RKO (cell line): ENCODE measurements at regions not wholly inside any gene's neighbourhood (a gene's known extent, or its start where the extent isn't known, plus 50 kb on each side); places are given as distances from the start of the nearest gene placed in this dataset.

Source experiments
- DNase-seq: peaks from one replicate; pipeline ENCODE4 v3.0.0-alpha.2; 2016; ENCODE audit warnings: low spot score

DNA sequence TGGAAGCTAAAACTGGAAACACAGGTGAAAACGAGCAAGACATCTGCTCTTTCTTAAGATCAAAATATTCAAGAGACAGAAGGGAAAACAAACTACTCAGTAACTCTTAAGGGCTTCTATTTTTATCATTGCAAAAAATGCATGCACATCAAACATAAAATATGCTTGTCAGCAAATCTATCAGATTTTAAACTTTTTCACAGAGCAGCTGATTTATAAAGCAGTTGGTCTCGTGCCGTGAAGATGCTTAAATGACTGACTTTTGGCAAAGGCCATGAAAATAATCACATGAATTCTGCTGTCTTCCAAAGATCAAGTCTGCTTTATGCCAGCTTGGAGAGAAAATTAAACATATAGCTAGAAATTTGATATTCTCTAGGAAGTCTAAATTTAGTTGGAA lies 482.1 kb upstream of the HS3ST1 start:
- DNase-seq = no peak

DNA sequence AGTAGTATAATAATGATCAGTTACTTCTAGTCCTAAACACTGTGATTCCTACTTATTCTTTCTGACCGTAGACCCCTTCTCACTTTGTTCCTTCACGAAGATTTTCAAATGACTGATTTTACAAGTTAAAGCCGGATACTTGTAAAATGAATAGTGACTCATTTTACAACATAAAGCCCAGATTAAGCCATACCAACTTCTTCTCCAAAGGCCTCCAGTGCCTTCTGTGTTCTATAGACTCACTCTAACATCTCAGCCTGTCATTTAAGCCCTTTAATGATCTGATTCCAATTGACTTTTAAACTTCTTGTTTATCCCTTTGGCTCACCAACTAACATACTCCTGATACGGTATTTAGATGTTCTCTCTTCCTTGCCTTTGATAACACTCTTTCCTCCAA lies 480.0 kb upstream of the HS3ST1 start:
- no peak for DNase-seq

DNA sequence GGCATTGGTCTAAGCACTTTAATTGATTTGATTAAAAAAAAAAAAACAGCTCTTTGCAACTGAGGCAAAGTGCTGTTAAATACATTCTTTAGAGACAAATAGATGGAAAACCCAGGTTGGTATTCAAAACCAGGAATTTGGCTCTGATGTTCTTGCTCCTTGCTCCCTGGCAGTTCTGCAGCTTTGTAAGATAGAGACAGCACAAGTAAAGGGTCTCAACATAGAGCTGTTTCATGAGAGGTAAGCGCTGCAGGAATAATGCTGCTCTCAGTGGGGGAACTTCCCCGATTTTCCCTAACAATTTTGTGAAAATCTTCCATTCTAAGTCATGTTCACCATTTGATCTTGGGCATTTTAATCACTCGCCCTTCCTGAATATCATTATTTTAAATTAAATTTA lies 479.5 kb upstream of the HS3ST1 start:
- no peak for DNase-seq

DNA sequence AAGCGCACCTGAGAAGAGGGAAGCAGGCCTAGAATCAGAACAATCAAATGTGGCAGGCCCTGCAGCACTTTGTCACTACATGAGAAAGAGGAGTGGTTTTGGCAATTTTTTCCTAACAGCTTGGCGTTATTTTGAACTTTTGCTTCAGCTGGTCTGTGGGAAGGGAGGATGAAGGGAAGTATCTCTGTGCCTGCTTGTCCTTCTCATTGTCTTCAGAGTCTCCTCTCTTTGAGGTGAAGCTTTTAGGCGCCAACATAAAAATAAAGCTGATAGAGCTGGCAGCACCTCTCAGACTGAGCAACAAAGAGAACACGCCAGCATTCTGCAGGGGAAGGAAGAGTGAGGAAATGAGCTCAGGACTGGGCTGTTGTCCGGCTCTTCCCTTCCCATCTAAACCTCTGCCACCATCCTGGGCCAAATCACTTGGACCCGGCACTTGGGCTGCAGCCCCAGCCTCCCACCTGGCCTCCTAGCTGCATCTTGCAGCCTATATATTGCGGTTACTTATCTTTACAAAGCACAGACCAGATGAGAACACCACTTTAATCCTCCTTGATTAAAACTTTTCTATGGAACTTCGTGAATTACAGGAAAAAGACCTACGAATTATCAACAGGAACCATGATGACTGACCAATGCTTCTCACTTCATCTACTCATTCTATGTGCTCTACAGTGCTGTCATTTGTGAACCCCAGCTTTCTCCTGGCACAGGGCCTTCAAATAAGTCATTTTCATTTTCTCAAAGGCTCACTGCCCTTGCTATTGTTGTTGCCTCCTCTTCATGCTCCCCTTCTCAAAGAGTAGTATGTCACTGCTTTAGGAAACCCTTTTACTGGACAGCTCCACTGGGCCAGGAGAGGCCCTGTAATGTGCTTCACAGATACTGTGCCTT lies 476.4 kb upstream of the HS3ST1 start:
- no peak for DNase-seq

DNA sequence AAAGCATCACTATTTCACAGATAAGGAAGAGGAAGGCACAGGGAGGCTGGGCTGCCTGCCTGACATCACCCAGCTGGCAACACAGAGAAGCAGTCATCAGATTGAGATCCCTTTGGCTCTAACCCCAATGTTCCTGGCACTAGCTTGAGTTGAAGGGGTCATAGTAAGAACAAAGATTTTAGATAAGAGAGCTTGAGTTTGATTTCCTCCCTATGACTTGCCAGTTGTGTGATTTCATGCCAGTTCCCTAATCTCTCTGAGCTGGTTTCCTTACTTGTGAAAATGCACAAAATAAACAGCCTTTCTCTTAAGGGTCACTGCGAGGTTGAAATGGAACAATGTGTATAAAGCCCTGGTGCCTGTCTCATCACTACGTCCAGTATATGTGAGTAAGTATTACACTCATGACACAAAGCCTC lies 475.4 kb upstream of the HS3ST1 start:
- no peak for DNase-seq

DNA sequence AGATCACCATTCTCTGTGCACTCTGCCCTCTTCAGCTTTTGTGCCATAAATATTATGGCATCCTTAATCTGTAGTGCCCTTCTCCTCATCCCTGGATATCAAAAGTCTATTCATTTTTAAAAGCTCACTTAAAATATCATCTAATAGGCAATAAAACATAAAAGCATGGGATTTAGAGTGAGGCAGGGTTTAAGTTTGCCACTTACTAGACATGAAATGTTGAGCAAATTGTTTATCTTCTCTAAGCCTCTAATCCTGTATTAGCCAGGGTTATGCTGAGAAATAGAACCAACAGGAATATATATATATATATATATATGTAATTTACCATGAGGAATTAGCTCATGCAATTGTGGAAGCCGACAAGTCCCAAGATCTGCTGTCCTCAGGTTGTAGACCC lies 472.4 kb upstream of the HS3ST1 start:
- no peak for DNase-seq

DNA sequence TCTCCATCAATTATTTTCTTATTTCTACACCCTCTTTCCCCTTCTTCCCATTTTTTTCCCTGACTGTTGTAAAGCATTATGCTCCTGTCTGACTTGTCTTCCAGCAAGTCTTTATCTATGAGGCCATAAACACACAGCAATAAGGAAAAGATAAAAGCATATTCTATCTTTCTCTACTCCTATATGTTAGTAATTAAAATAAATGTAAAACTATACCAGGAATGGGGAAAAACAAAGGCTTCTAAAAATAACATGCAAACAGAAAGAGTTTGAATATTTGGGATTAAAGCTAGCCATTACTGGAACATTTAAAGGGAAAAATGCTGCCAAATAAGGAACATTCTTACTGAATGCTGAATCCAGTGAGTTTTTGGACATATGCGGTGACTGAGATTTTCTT lies 471.7 kb upstream of the HS3ST1 start:
- no peak for DNase-seq

DNA sequence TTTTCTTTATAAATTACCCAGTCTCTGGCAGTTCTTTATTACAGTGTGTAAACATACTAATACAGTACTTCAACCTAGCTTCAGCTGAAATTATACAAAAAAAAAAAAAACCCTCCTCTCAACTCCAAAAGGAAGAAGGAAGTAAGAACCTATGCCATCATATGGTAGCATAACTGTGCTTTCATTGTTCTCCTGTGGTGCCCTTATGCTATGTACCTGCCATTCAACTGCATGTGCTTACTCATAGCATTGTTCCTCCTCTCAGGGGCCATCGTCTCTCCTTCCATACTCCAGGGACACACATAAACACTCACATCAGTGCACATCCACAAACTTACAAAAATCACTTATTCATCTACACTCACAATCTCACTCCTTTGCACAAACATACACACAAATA lies 470.1 kb upstream of the HS3ST1 start:
- DNase-seq = no peak

DNA sequence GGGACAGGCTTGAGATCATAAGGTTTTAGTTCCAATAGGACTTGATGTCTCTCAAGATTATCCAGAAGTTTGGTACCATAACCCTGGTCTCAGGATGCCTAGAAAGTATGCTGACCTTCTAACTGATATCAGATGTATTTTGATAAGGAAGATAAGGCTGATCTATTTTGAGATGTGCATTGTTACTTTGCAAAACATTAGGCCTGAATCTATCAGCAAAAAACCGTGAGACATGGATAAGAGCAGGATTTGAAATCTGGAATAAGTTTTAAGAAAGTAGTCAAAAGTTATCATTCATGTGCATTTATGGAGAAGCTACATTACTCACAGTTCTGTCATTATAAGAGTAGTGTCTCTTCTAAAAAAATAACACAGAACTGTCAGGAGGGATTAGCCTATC lies 467.1 kb upstream of the HS3ST1 start:
- DNase-seq = no peak

DNA sequence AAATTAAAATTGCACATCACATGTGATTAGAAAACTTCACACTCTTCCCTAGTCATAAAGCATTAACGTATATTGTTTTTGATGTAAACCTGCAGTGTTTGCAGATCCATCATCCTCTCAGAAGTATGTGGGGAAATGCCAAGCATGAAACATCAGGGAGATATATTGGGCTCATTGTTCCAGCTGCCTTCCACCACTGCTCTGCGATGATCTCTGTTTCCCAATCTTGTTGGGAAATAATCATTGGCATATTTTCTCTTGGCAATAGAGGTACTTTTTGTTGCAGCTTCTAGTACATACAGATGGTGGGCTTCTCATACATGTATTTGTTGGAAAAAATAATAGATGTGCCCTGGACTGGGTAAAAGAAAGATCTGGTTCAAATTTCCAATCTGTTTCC lies 466.3 kb upstream of the HS3ST1 start:
- no peak for DNase-seq

DNA sequence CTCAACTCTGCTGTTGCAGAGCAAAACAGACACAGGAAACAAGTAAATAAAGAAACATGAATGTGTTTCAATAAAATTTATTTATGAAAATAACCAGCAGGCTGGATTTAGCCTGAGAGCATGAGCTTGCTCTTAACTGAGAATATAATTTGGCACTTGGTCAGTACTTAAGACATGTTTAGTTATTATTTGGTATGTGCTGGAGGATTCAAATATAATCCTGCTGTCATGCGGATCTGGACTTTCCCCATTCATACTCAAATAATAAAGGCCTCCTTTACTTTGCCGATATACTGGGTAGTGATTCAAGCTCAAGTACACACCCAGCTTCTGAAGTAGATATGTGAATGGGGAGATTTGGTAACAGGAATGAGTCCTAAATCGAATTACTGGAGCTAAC lies 465.5 kb upstream of the HS3ST1 start:
- DNase-seq = no peak

DNA sequence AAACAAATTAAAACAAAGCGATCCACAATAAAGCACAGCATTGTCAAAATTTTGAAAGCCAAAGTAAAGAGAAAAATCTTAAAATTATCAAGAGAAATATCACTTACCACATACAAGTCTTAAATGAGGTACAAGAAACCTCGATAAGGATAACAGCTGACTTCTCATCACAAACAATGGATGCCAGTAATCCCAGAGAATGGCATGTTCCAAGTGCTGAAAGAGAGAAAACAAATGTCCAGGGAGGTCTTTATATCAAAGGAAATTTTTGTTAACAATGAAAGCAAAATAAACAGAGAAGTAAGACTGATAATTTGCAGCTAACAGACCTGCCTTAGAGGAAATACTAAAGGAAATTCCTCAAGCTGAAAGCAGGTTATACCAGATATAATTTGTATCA lies 460.4 kb upstream of the HS3ST1 start:
- DNase-seq = no peak

DNA sequence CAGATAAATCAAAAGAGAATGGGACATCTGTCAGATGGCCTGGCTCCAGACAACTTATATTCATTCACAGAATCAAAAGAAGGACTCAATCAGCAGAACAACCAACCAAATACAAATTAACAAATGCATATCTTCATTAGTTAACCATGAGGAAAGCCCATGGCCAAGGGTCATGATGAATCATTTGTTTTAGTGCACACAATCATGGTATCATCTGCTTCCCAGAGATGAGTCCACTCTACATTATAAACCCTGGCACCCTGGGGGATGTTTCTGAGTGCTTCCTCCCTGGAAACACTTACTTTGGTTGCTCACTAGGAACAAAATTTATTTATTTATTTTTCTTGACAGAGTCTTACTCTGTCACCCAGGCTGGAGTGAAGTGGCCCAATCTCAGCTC lies 453.3 kb upstream of the HS3ST1 start:
- no peak for DNase-seq

DNA sequence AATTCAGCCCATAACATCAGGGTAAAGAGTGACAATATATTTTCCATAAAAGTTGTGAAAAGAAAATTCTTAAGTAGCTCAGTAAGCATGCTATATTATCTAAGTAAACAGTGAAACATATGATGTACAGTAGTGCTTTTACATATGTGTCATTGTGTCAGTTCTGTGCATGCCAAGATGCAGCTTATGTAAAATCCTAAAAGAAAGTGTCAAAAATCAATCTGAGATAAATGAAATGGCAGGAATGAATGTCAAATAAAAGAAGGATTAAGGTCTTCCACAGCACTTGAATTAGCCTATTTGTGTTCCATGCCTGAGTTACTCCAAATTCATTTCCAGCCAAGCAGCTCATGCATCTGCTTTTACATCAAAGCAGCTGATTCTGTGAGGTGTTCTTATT lies 452.7 kb upstream of the HS3ST1 start:
- no peak for DNase-seq

DNA sequence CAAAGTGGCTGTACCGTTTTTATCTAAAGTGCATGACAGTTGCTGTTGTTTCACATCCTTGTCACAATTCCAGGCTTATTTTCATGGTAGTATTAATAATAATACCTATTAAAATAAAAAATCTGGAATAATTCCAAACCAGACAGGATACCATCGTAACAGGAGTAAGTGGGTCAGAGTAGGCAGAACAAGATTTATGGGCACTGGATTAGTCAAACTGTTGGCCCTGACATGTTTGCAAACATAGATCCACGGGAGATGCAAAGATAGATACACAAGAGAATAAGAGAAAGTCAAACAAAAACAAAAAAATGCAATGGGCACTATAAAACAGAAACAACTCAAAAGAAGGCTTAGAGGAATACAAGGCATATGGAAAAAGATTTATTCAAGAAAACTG lies 449.5 kb upstream of the HS3ST1 start:
- no peak for DNase-seq

DNA sequence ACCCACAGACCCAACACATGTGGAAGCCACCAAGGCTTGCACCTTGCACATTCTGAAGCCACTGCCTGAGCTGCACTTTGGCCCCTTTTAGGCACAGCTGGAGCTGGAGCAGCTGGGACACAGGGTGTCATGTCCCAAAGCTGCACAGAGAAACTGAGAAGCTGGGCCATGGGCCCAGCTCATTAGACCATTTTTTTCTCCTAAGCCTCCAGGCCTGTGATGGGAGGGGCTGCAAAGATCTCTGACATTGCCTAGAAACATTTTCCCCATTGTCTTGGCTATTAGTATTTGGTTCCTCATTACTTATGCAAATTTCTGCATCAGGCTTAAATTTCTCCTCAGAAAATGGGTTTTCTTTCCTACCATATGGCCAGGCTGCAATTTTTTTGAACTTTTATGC lies 447.4 kb upstream of the HS3ST1 start:
- DNase-seq = no peak

DNA sequence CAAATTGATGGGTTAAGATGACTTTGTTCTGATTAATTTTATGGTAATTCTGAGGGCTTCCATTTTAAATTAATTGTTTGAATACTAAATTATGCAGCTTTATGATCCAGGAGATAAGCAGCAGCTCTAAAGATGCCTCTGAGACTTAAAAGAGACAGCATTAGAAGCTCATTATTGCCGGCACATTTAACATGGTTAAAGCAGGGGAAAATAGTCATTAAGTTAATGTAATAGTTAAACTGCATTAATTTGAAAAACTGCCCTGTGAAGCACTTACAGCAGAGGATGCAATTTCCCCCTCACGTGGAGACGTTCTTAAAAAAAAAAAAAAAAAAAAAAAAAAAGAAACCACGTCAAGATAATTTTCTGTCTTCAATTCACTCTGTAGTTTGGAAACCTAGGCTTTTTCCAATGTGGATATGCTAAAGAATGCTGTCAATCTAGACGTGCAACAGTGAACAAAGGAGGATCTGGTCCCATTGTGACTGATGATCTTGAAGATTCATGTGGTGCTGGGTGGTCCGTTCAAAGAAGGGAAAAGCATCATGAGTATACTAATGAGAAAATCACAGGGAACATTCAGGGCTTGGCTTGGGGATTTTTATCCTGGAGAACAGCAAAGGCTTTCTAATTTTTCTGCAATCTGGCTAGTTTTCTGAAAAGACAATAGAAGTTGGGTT lies 440.6 kb upstream of the HS3ST1 start:
- no peak for DNase-seq

DNA sequence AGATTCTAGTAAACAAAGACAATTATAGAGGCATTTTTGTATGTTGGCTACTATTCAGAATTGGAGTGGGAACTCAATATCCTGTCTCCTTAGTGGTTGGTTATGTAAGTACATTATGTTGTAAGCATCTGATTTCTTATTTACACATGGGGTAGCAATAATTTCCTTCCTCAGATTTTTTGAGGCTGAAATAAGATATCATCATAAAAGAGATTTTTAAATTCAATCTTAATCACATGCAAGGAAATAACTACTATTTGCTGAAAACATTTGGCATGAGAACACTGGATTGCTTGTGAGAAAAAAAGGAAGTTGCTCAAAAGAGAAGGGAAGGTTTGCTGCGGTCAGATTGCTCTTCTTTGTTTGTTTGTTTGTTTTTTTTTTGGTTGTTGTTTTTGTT lies 437.7 kb upstream of the HS3ST1 start:
- DNase-seq = no peak

DNA sequence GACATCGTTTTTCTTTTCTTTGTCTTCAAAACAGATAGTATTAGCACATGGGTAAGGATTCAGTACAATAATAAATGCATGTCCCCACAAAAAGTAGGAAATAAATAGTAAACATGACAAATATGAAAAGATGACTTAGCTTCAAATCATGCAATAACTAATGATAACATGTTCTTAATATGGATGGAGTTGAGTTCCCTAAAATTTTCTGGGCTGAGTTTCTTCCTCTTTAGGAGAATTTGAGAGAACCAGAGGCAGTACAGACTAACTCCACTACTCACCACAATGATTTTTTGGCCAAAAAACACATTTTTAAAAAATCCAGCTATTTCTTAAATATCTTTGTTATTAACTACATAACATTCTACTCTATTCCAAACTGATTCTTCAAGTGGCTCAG lies 432.3 kb upstream of the HS3ST1 start:
- DNase-seq = no peak

DNA sequence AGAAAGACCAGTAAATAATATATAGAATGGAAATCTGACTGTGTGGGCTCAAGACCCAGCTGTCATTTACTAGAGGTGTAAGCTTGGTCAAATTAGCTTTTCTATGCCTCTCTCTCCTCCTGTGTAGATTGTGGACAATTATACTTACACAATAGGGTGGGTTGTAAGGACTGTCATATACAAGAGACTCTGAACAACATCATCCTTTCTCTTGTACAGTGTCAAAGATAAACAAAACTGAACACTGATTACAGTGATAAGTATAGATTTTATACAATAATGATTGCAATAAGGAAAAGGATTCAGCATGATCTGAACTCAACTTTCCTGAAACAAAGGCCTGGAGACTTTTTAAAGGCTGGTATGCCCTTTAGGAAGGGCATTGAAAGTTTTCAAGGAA lies 429.2 kb upstream of the HS3ST1 start:
- DNase-seq = no peak

DNA sequence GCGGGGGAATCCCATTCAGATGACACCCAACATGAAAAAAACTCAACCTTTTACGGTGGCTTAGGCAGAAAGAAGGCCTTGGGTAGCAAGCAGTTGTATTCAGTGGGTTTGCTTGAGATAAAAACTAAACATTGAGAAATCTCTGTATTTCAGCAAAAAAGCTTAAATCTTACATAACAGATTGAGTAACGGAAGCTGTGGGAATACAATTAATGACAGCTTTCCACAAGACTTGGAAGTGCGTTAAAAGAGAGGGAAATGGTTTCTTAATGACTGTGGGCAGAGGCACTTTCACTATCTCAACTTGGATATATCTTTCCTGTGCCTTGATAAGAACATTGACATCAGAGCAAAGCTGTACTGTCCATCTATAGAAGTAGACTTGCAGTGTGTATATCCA lies 418.5 kb upstream of the HS3ST1 start:
- no peak for DNase-seq

DNA sequence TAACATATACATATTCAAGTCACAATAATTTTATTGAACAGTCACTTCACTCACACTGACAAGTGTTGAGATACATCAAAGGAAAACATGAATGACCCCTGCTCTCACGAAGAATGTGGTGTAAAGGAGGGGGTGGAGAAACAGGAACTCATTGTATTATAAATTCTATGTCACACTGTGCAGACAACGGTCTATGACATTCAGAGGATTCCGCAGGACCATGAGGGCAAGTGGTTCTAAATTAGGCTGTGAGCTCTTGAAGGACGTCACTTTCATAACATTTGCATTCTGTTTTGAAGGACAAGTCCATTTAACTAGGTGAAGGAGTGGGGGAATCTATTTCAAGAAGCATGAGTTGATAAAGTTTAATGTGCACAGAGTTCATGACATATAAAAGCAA lies 415.2 kb upstream of the HS3ST1 start:
- DNase-seq = no peak

DNA sequence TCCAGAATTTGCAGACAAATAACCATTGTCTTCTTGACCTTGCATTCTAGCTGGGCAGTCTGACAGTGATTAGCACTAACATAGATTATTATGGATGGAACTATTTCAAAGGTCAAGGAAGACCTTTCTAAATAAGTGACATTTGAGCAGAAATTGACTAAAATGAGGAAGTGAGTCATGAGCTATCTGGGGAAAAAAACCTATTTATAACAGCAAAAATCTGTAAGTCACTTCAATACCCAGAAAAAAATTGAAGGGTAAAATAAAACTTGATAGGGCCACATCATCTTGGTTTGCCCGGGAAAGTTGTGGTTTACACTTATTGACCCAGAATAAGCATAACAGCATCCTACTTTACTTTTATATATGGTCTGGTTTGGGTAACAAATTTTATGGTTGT lies 414.6 kb upstream of the HS3ST1 start:
- DNase-seq = no peak
